Fibroblast of villous mesenchyme (primary cell): ENCODE measurements at regions not wholly inside any gene's neighbourhood (a gene's known extent, or its start where the extent isn't known, plus 50 kb on each side); places are given as distances from the start of the nearest gene placed in this dataset.

Experiments used
- DNase-seq: peaks from one replicate; pipeline ENCODE4 v3.0.0-alpha.2; 2010; ENCODE audit warnings: low read depth
- H3K4me3 ChIP-seq: 2 replicates; pipeline ENCODE4 v1.5.1; 2011; ENCODE audit warnings: low read depth, mild to moderate bottlenecking, low read length
- CTCF ChIP-seq: IDR thresholded peaks from 2 replicates; pipeline ENCODE4 v1.5.1; 2012; ENCODE audit warnings: low read depth, mild to moderate bottlenecking, low read length; ENCODE audit not compliant: insufficient read depth

- no peak for TF ChIP-seq CTCF
Observed at GRCh38 chr5:19044931-19045695, 942.9 kb downstream of the CDH18 start.

DNA sequence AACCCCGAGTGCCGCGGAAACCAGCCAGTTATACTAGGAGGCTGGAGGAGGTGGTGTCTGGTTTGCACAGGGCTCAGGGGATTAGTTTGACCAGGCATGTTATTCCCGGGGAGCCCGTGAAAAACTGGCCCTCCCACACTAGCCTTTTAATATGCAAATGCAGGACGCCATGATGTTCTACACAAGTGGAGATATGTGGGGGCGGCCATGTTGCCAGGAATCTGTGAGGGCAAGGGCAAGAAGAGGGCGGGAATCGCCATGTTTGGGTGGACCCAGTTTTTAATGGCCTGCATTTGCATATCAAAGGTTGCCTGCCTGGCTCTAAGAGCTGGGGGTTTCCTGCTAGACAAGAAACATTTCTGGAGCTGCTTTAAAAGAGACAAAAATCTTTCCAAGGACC, 940.7 kb downstream of the CDH18 start:
- TF ChIP-seq CTCF, result no peak
- DNase-seq, result no peak
- no peak overlapping the region for H3K4me3 ChIP-seq

More at GRCh38 chr5:19044931-19045695, 942.9 kb downstream of the CDH18 start:
- no peak for DNase-seq
- H3K4me3 ChIP-seq, result no peak overlapping the region

- no peak for DNase-seq
- no peak overlapping the region for H3K4me3 ChIP-seq
- no peak for TF ChIP-seq CTCF
Observed at GRCh38 chr5:19048726-19049125, 939.3 kb downstream of the CDH18 start.

DNA sequence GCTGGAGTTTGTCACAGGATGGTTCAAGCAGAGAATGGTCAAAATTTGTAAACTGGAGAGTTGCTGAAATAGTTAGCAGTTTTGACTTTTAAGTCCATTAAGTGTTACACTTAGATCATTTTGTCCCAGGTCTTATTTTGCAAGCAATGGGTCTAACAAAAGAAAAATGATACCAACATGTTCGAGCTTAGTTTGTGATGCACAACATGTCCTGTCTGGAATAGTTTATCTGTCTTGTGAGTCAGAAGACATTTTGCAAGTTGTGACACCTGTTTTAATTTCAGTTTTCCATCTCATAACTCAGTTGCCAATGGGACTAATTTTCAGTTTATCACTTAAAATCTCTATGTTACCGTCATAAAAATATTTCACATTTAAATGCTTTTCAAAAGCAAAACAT, 929.8 kb downstream of the CDH18 start:
- no peak for DNase-seq
- TF ChIP-seq CTCF, result no peak
- no peak overlapping the region for H3K4me3 ChIP-seq

- no peak for DNase-seq
- TF ChIP-seq CTCF, result no peak
- H3K4me3 ChIP-seq, result no peak overlapping the region
Observed at GRCh38 chr5:19064094-19064493, 923.9 kb downstream of the CDH18 start.

DNA sequence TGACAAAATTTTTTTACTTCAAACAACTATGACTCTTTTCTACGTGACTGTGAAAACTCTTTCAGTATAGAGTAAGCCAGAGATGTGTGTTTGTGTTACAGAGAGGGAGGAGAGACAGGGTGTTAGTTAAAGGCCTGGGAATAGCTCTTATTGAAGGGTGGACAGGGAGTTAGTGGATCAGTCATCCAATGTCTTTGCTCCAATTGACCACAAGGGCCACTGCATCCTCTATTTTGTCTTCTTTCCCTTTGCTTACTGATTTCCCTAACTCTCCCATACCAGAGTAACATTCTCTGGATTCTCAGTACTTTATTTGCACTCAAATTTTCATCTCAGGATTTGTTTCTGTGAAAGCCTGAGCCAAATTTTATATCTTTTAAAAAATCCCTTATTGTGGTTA, 920.3 kb downstream of the CDH18 start:
- no peak for TF ChIP-seq CTCF
- no peak overlapping the region for H3K4me3 ChIP-seq
- no peak for DNase-seq

- no peak for TF ChIP-seq CTCF
- no peak for DNase-seq
Observed at GRCh38 chr5:19098434-19098833, 889.6 kb downstream of the CDH18 start.

More at GRCh38 chr5:19098434-19098833, 889.6 kb downstream of the CDH18 start:
- H3K4me3 ChIP-seq, result no peak overlapping the region
